ENCODE measurements at regions not wholly inside any gene's neighbourhood (a gene's known extent, or its start where the extent isn't known, plus 50 kb on each side); places are given as distances from the start of the nearest gene placed in this dataset.
A peak's percentile ranks its signal among the peaks of the same experiment; 100 is the strongest.

- Histone ChIP-seq H3K4me1 (ENCODE audit: low read depth) (peaks cover 15% of the 10 kb centered on the region), H3K27ac (no peak overlapping the region), H3K4me3 (no peak overlapping the region), H3K9me3 (ENCODE audit: low read depth) (no peaks in the 10 kb centered on the region), H3K27me3 (no peaks in the 10 kb centered on the region), H3K36me3 (no peaks in the 10 kb centered on the region)
- no peak for DNase-seq (ENCODE audit: low read depth in 1 of 2, low spot score in 1 of 2)
- TF ChIP-seq, protein P1, sequence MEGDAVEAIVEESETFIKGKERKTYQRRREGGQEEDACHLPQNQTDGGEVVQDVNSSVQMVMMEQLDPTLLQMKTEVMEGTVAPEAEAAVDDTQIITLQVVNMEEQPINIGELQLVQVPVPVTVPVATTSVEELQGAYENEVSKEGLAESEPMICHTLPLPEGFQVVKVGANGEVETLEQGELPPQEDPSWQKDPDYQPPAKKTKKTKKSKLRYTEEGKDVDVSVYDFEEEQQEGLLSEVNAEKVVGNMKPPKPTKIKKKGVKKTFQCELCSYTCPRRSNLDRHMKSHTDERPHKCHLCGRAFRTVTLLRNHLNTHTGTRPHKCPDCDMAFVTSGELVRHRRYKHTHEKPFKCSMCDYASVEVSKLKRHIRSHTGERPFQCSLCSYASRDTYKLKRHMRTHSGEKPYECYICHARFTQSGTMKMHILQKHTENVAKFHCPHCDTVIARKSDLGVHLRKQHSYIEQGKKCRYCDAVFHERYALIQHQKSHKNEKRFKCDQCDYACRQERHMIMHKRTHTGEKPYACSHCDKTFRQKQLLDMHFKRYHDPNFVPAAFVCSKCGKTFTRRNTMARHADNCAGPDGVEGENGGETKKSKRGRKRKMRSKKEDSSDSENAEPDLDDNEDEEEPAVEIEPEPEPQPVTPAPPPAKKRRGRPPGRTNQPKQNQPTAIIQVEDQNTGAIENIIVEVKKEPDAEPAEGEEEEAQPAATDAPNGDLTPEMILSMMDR (IDR thresholded peaks at IDR 0.05; ENCODE audit: low read depth, low read length) = no peak
Observed at GRCh38 chr6:100276311-100277057, 188.2 kb downstream of the SIM1 start.

DNA sequence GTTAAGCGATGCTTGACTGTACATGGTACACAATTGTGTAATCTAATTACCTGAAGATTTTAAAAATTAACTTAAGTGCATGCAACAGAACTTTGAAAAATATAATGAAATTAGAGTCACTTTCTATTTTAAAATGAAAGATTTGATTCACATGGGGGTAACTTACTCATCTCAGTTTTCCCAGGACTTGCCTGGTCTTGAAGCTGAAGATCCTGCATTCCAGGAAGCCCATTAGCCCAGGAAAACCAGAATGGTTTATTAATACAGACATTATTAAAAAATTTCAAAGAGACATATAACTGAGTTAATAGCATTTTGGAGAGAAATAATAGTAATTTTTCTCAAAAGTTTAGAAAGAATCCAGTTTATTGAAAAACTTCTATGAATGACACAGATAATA is 190.6 kb downstream of the SIM1 start:
- no peaks in the 10 kb centered on the region for H3K9me3 ChIP-seq (ENCODE audit: low read depth)
- TF ChIP-seq, protein P1 (IDR thresholded peaks at IDR 0.05; ENCODE audit: low read depth, low read length) = no peak
- H3K4me3 ChIP-seq = no peak overlapping the region
- H3K36me3 ChIP-seq = no peaks in the 10 kb centered on the region
- H3K27me3 ChIP-seq = no peaks in the 10 kb centered on the region
- H3K27ac ChIP-seq = no peak overlapping the region
- peaks cover 17% of the 10 kb centered on the region for H3K4me1 ChIP-seq (ENCODE audit: low read depth)
- DNase-seq (ENCODE audit: low read depth in 1 of 2, low spot score in 1 of 2) = no peak

DNA sequence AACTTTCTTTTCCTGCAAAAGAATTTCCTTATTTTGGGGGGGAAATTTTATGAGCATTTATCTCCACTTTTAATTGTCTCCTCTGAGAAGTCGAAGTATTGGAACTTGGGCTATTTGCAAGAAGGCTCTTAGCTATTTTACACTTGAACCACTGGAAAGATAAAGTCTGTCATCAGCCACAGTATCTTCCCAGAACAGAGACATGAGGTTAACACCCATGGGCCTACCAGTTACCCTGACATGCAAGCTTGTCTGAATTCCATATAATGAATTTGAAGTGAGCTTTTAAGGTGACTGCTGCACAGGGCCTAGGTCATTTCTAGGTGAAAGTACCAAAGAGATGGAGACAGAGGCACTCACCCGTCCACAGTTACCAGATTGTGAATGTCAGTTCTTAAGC is 193.1 kb downstream of the SIM1 start:
- Histone ChIP-seq H3K27ac (no peak overlapping the region), H3K36me3 (no peaks in the 10 kb centered on the region), H3K4me3 (no peak overlapping the region), H3K4me1 (ENCODE audit: low read depth) (peaks cover 17% of the 10 kb centered on the region), H3K9me3 (ENCODE audit: low read depth) (no peaks in the 10 kb centered on the region), H3K27me3 (no peaks in the 10 kb centered on the region)
- DNase-seq (ENCODE audit: low read depth in 1 of 2, low spot score in 1 of 2) = peak in 1 of 2 donors; percentile 28
- TF ChIP-seq, protein P1 (IDR thresholded peaks at IDR 0.05; ENCODE audit: low read depth, low read length) = no peak

- peaks cover 17% of the 10 kb centered on the region for H3K4me1 ChIP-seq (ENCODE audit: low read depth)
- TF ChIP-seq, protein P1 (IDR thresholded peaks at IDR 0.05; ENCODE audit: low read depth, low read length) = no peak
- no peak overlapping the region for H3K27ac ChIP-seq
- no peak for DNase-seq (ENCODE audit: low read depth in 1 of 2, low spot score in 1 of 2)
- H3K27me3 ChIP-seq = no peaks in the 10 kb centered on the region
- no peaks in the 10 kb centered on the region for H3K36me3 ChIP-seq
- H3K4me3 ChIP-seq = no peak overlapping the region
- no peaks in the 10 kb centered on the region for H3K9me3 ChIP-seq (ENCODE audit: low read depth)
Observed at GRCh38 chr6:100271202-100271601, 193.5 kb downstream of the SIM1 start.

DNA sequence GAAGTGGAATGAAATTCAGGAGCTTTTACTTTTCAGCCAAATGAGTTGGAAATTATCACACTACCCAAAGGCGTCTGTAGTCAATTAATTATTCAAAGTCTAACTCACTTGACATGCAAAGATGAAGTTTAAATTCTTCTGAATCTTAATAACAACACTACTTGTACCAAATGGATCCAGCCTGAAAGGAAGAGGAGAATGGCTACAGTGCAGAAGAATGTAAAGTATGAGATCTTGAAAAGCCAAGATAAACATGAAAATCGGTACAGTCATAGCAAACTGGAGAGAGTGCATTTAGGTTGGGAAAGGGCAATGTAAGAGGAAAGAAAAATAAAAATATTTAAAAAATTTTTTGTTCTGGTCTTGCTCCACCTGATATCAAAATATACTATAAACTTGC is 195.5 kb downstream of the SIM1 start:
- DNase-seq (ENCODE audit: low read depth in 1 of 2, low spot score in 1 of 2) = peak in 1 of 2 donors; percentile 78
- Histone ChIP-seq H3K27me3 (no peaks in the 10 kb centered on the region), H3K4me1 (ENCODE audit: low read depth) (peaks cover 17% of the 10 kb centered on the region), H3K36me3 (no peaks in the 10 kb centered on the region), H3K27ac (no peak overlapping the region), H3K4me3 (no peak overlapping the region), H3K9me3 (ENCODE audit: low read depth) (no peaks in the 10 kb centered on the region)
- TF ChIP-seq, protein P1 (IDR thresholded peaks at IDR 0.05; ENCODE audit: low read depth, low read length) = no peak
